H1 (cell line): ENCODE measurements at regions not wholly inside any gene's neighbourhood (a gene's known extent, or its start where the extent isn't known, plus 50 kb on each side); places are given as distances from the start of the nearest gene placed in this dataset.

Experiments used
- CTCF ChIA-PET: fragments of 300-600 bp; sonication (Branson Sonifier 250); formaldehyde crosslinking; loops from one replicate; lab custom pipeline; 2021; ENCODE audit not compliant: partially characterized antibody; lab: Charles Lee
- POLR2A ChIA-PET: fragments of 300-600 bp; sonication (Branson Sonifier 250); formaldehyde crosslinking; loops from one replicate; lab custom pipeline; 2021; ENCODE audit warnings: inconsistent platforms; ENCODE audit not compliant: partially characterized antibody; lab: Charles Lee
- DNase-seq, 2 experiments: peaks; one replicate each; pipeline versions ENCODE4 v3.0.0 to v3.0.0-alpha.2; 2010 to 2022; ENCODE audit warnings: low spot score in 2 of 2, low read depth in 1 of 2, mixed read lengths in 1 of 2
- FAIRE-seq: peaks from 2 replicates; lab custom pipeline; 2011; peaks lifted over from hg19 to GRCh38; lab: Jason Lieb, UNC
- H2AFZ ChIP-seq: 2 replicates; pipeline ENCODE4 v1.8.1; 2012; ENCODE audit warnings: low read length, inconsistent platforms
- H2AK5ac ChIP-seq: 2 replicates; pipeline ENCODE4 v1.6.1; 2013; ENCODE audit warnings: low read depth, low read length
- H2BK120ac ChIP-seq: replicated peaks from 2 replicates; pipeline ENCODE3; 2013; ENCODE audit warnings: low read depth, low read length, inconsistent platforms
- H2BK12ac ChIP-seq: 2 replicates; pipeline ENCODE4 v1.6.1; 2013; ENCODE audit warnings: low read depth, low read length
- H2BK15ac ChIP-seq: 2 replicates; pipeline ENCODE4 v1.6.1; 2013; ENCODE audit warnings: low read length
- H2BK20ac ChIP-seq: 2 replicates; pipeline ENCODE4 v1.6.1; 2013; ENCODE audit warnings: low read length
- H2BK5ac ChIP-seq: 2 replicates; pipeline ENCODE4 v1.6.1; 2013; ENCODE audit warnings: low read depth, low read length
- H3K14ac ChIP-seq: 2 replicates; pipeline ENCODE4 v1.6.1; 2013; ENCODE audit warnings: inconsistent platforms; ENCODE audit not compliant: insufficient read length
- H3K18ac ChIP-seq: 2 replicates; pipeline ENCODE4 v1.6.1; 2013; ENCODE audit warnings: low read length; ENCODE audit errors: extremely low read depth
- H3K23ac ChIP-seq: 2 replicates; pipeline ENCODE4 v1.6.1; 2013; ENCODE audit warnings: inconsistent platforms; ENCODE audit not compliant: insufficient read length
- H3K23me2 ChIP-seq: 2 replicates; pipeline ENCODE4 v1.6.1; 2013; ENCODE audit warnings: low read depth, low read length
- H3K27ac ChIP-seq: 2 replicates; pipeline ENCODE4 v1.6.1; 2011; ENCODE audit warnings: low read depth, low read length, inconsistent platforms
- H3K27me3 ChIP-seq, 4 experiments: replicated peaks in 1 of 4; 1 replicate in 1 of 4; 2 replicates in 3 of 4; pipeline versions ENCODE4 v1.6.1 to v1.8.1; 2011 to 2013; ENCODE audit warnings: low read length in 3 of 4, mild to moderate bottlenecking in 3 of 4, inconsistent platforms in 2 of 4, mixed read lengths in 2 of 4, moderate library complexity in 1 of 4; ENCODE audit not compliant: control insufficient read depth in 3 of 4, insufficient read depth in 3 of 4; ENCODE audit errors: extremely low read depth in 1 of 4
- H3K36me3 ChIP-seq, 4 experiments: 2 replicates each; pipeline versions ENCODE4 v1.6.1 to v1.8.1; 2011 to 2013; ENCODE audit warnings: mild to moderate bottlenecking in 4 of 4, low read length in 3 of 4, moderate library complexity in 2 of 4, control low read depth in 1 of 4, inconsistent platforms in 1 of 4; ENCODE audit not compliant: insufficient read depth in 4 of 4, control insufficient read depth in 2 of 4
- H3K4ac ChIP-seq: replicated peaks from 2 replicates; pipeline ENCODE3; 2013; ENCODE audit warnings: low read length, low read depth, mixed read lengths, inconsistent platforms; ENCODE audit not compliant: insufficient read length
- H3K4me1 ChIP-seq, 4 experiments: replicated peaks in 1 of 4; 1 replicate in 1 of 4; 2 replicates in 3 of 4; pipeline versions ENCODE4 v1.6.1 to v1.8.1; 2011 to 2013; ENCODE audit warnings: low read length in 3 of 4, inconsistent platforms in 2 of 4, mixed read lengths in 1 of 4; ENCODE audit not compliant: insufficient read depth in 4 of 4, control insufficient read depth in 3 of 4
- H3K4me2 ChIP-seq, 2 experiments: 2 replicates each; pipeline versions ENCODE4 v1.6.1 to v1.8.1; 2011 to 2013; ENCODE audit warnings: low read depth in 2 of 2, low read length in 2 of 2, control low read depth in 1 of 2, inconsistent platforms in 1 of 2, mild to moderate bottlenecking in 1 of 2; ENCODE audit not compliant: insufficient read depth in 1 of 2
- H3K4me3 ChIP-seq, 4 experiments: fragments of 200-600, 300-600 bp in 1 of 4; sonication (generic), shearing (Covaris generic), sonication (Bioruptor Twin) in 1 of 4; 2 replicates each; pipeline versions ENCODE4 v1.5.1 to v1.8.1; 2011 to 2016; ENCODE audit warnings: low read length in 4 of 4, low read depth in 3 of 4, control low read depth in 2 of 4, inconsistent platforms in 2 of 4, mild to moderate bottlenecking in 2 of 4, mixed read lengths in 1 of 4, moderate library complexity in 1 of 4; ENCODE audit not compliant: insufficient read depth in 2 of 4; ENCODE audit errors: extremely low read depth in 1 of 4
- H3K56ac ChIP-seq: replicated peaks from 2 replicates; pipeline ENCODE3; 2013; ENCODE audit warnings: low read depth, mild to moderate bottlenecking, mixed read lengths, low read length, inconsistent platforms; ENCODE audit not compliant: insufficient read length
- H3K79me1 ChIP-seq: 2 replicates; pipeline ENCODE4 v1.6.1; 2013; ENCODE audit warnings: low read depth, low read length, control low read depth
- H3K79me2 ChIP-seq, 2 experiments: 2 replicates each; pipeline versions ENCODE4 v1.6.1 to v1.8.1; 2012 to 2013; ENCODE audit warnings: low read length in 2 of 2, mild to moderate bottlenecking in 2 of 2, inconsistent platforms in 1 of 2; ENCODE audit not compliant: insufficient read depth in 2 of 2, control insufficient read depth in 1 of 2
- H3K9ac ChIP-seq, 4 experiments: replicated peaks in 1 of 4; 1 replicate in 1 of 4; 2 replicates in 3 of 4; pipeline versions ENCODE4 v1.6.1 to v1.8.1; 2011 to 2013; ENCODE audit warnings: low read depth in 3 of 4, low read length in 3 of 4, control low read depth in 2 of 4, mild to moderate bottlenecking in 2 of 4, moderate library complexity in 2 of 4, inconsistent platforms in 1 of 4; ENCODE audit errors: extremely low read depth in 1 of 4
- H3K9me3 ChIP-seq, 2 experiments: 2 replicates each; pipeline versions ENCODE4 v1.6.1 to v1.8.1; 2012 to 2013; ENCODE audit warnings: mild to moderate bottlenecking in 2 of 2, moderate library complexity in 2 of 2, control low read depth in 1 of 2, inconsistent platforms in 1 of 2, low read depth in 1 of 2, low read length in 1 of 2, mixed read lengths in 1 of 2; ENCODE audit not compliant: insufficient read depth in 2 of 2
- H4K20me1 ChIP-seq, 2 experiments: replicated peaks in 1 of 2; 2 replicates each; pipeline versions ENCODE3 to v1.8.1; 2011 to 2013; ENCODE audit warnings: inconsistent platforms in 2 of 2, low read length in 2 of 2, mild to moderate bottlenecking in 1 of 2; ENCODE audit not compliant: insufficient read depth in 2 of 2, control insufficient read depth in 1 of 2
- H4K5ac ChIP-seq: 2 replicates; pipeline ENCODE4 v1.6.1; 2013; ENCODE audit warnings: low read length, low read depth, mixed read lengths, inconsistent platforms; ENCODE audit not compliant: insufficient read length
- H4K8ac ChIP-seq: 2 replicates; pipeline ENCODE4 v1.8.0; 2013; ENCODE audit warnings: mild to moderate bottlenecking, moderate library complexity, low read length, inconsistent platforms; ENCODE audit not compliant: insufficient read depth; ENCODE audit errors: extremely low read depth
- H4K91ac ChIP-seq: replicated peaks from 2 replicates; pipeline ENCODE3; 2013; ENCODE audit warnings: low read length, mixed read lengths, inconsistent platforms; ENCODE audit not compliant: insufficient read length
- CBX5 ChIP-seq: fragments of 300-800, 300-1000 bp; sonication (generic); IDR thresholded peaks from 2 replicates; pipeline ENCODE4 v1.7.1; 2016; ENCODE audit warnings: antibody characterized with exemption, low read length, low read depth
- CHD1 ChIP-seq: IDR thresholded peaks from 2 replicates; pipeline ENCODE4 v1.6.1; 2012; ENCODE audit warnings: low read depth, low read length, improper control_type of control experiment
- GTF2F1 ChIP-seq: IDR thresholded peaks from 2 replicates; pipeline ENCODE4 v1.6.1; 2012; ENCODE audit warnings: low read depth, low read length, improper control_type of control experiment, borderline replicate concordance
- KDM1A ChIP-seq: fragments of 200-600, 300-600 bp; sonication (generic); IDR thresholded peaks from 2 replicates; pipeline ENCODE4 v1.7.1; 2016; ENCODE audit warnings: mild to moderate bottlenecking, low read length, borderline replicate concordance
- PHF8 ChIP-seq: fragments of 200-600 bp; sonication (generic); conservative IDR thresholded peaks from 2 replicates; pipeline ENCODE4 v1.7.1; 2012; ENCODE audit warnings: low read depth, mild to moderate bottlenecking, inconsistent platforms, low read length, moderate library complexity
- POLR2AphosphoS5 ChIP-seq: IDR thresholded peaks from 2 replicates; pipeline ENCODE4 v1.6.1; 2011; ENCODE audit warnings: low read depth, low read length
- TCF12 ChIP-seq: IDR thresholded peaks from 2 replicates; pipeline ENCODE4 v1.6.1; 2011; ENCODE audit warnings: low read depth, mild to moderate bottlenecking, low read length
- WGBS, 2 experiments: shearing (Covaris generic) in 1 of 2; methylation state at CpG; one replicate each; pipeline versions ENCODE4 v1.1.6 to v1.1.7; 2013 to 2015; ENCODE audit warnings: low lambda C conversion rate in 2 of 2, mixed read lengths in 2 of 2, inconsistent platforms in 1 of 2, low coverage in 1 of 2, missing lambda C conversion rate in 1 of 2; ENCODE audit not compliant: insufficient replicate concordance in 2 of 2, insufficient coverage in 1 of 2, insufficient read length in 1 of 2; ENCODE audit errors: extremely low coverage in 1 of 2, missing lambda C conversion rate in 1 of 2; 5-methylcytosine and 5-hydroxymethylcytosine counted together

DNA sequence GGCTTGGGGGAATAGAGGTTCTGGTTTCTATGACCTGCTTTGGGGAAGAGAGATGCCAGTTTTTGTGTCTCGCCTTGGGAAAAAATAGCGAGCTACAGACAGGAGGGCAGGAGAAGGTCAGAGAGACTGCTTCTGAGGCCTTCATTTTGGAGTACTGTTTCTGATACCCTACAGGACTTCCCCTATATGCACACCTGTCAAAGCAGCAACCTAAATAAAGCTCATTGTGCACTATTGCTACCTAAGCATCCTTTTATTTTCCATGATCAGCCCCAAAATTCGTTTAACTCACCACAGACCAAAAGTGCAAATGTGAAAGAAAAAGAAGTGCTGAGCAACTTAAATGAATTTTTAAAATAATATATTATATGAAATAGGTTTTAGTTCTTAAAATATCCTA is 145.6 kb upstream of the CHRM3 start:
- Histone ChIP-seq H2BK12ac (no peak overlapping the region), H3K36me3 (no peaks in the 10 kb centered on the region), H2BK15ac (no peak overlapping the region), H2BK120ac (peak overlapping the region; percentile 43), H3K27me3 (no peaks in the 10 kb centered on the region), H3K56ac (no peak overlapping the region), H4K20me1 (no peaks in the 10 kb centered on the region), H2BK20ac (no peak overlapping the region), H3K79me1 (no peaks in the 10 kb centered on the region), H4K8ac (no peak overlapping the region), H3K79me2 (no peaks in the 10 kb centered on the region), H2AK5ac (no peak overlapping the region), H2BK5ac (no peak overlapping the region), H4K5ac (no peak overlapping the region), H3K4me2 (no peak overlapping the region), H3K9ac (no peak overlapping the region), H3K27ac (no peak overlapping the region), H3K4me1 (peaks cover 0 to 6% (median 4%) of the 10 kb centered on the region in 4 experiments; a peak in 4 of 7 replicates), H3K23me2 (no peaks in the 10 kb centered on the region), H3K4me3 (no peak overlapping the region), H4K91ac (peak overlapping the region; percentile 30), H3K18ac (no peak overlapping the region), H3K4ac (no peak overlapping the region), H3K23ac (no peak overlapping the region), H3K9me3 (no peaks in the 10 kb centered on the region), H3K14ac (no peak overlapping the region), H2AFZ (no peak overlapping the region)
- POLR2A ChIA-PET, result no interaction called here
- CTCF ChIA-PET, result interaction anchor here (0.7 kb wide), 1 partner anchor 22 kb away, joined by 3 read pairs; no protein-coding TSS in a partner anchor
- DNase-seq (no peak), FAIRE-seq (no peak)
- TF ChIP-seq CHD1 (no peak), PHF8 (no peak), KDM1A (no peak), GTF2F1 (no peak), POLR2AphosphoS5 (no peak), CBX5 (no peak), TCF12 (no peak)
- WGBS, 2 experiments, result 93% methylated on average over 3 of the region's 3 CpGs; no CpG with 5 or more reads in 1 of the 2 experiments
